NCI-H524 (cell line): ENCODE measurements at regions not wholly inside any gene's neighbourhood (a gene's known extent, or its start where the extent isn't known, plus 50 kb on each side); places are given as distances from the start of the nearest gene placed in this dataset.

Experiments
- DNase-seq, 2 experiments: peaks; one replicate each; lab custom pipeline; 2025; lab: John Stamatoyannopoulos, UW

DNA sequence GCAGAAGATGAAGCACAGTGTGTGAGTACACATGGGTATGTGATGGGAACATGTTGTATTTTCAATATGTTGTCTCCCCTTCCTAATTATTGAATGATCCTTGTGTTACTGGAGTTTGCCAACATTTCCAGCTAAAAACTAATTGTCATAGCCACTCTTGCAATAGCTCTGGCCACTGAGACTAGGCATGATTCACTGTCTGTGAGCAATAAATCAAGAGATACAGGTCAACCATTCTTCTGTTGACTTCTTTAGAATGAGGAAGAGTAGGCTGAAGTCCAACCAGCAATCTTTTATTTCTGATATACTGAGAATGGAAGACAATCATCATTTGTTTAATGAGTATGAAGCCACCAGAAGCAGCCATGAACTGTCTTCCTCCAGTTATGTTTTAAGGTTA, 413.9 kb downstream of the SLITRK5 start:
- DNase-seq, result no peak

DNA sequence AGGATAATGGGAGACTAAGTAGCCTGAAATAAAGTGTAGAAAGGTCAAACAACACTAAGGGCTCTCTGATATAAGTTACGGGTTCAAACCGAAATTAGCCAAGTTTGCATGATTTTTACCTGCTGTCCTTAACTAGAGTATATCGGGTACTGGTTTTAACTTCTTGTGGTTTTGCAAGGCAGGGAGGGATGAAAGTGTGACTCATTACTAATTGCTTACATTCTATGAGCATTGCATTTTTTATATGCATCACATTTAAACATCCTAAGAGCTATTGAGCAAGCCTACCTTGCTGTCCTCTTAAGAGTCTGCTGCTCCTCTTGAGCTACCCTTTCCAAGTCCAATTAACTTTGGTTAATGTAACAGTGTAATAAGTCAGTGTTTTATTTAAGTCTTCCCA, 415.4 kb downstream of the SLITRK5 start:
- DNase-seq, result no peak

DNA sequence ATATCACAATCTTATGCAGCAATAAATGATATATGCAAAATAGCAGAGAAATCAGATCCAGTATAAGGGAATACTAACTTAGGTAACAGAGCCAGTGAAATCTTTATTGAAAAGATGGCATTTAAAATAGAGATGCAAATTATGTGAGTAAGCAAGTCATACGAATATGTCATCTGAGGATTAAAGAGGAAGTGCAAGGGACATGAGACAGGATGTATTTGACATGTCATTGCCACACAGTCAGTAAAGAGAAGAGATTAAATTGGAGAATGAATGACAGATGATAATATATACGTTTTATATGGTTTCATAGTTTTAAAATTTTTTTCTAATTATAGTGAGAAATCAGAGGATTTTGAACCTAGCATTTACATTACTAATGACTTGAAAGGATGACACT, 426.4 kb downstream of the SLITRK5 start:
- DNase-seq, result no peak

DNA sequence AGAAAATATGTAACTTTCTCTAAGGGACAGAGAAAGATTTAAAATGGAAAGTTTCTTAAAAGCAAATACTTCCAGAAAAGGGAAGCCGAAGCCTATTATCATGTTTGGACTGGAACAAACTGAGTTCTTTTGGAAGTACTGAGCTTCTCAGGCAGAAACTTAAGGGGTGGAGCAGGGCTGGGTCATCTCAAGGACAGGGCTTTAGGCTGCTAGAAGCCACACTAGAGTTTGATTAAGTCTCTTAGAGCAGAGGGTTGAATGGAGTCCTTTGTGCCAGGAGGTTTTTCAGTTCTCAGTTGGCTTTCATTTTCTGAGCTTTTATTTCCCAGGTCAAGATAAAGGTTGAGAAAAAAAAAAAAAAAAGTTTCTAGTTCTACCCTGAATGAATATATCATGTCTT, 432.7 kb downstream of the SLITRK5 start:
- DNase-seq, result no peak

DNA sequence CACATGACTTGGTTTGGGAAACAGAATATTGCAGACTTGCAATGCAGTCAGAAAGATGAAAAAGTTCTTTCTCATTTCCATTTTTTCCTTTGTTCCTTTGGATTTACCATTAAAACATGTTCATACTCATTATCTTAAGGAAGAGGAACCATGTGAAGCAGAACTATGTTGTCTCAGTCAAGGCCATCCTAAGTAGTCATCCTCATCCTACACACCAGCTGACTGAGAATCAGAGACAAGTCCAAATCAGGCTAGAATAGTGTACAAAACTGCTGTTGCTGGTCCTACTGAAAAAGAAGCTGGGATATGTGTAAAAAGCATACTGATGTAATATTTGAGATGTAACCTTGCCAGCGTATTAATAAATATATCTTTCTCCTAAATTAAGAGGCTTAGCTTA, 433.4 kb downstream of the SLITRK5 start:
- no peak for DNase-seq

DNA sequence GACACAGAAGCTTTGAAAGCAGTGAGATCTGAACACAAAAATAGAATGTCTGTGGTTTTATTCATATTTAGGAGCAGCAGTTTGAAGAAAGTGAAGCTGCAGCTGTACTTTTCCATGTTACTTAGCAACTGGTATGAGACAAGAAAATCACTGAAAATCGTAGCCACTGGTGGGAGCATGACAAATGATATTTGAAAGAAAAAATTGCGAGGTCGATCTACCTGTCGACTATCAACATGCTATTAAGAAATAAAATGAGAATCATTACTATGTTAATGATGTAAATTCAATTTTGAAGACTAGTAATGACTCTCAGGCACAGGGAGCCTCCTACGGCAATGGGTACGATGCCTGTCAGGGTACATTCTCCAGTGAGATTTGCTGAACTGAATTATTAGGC, 436.4 kb downstream of the SLITRK5 start:
- DNase-seq, result no peak

DNA sequence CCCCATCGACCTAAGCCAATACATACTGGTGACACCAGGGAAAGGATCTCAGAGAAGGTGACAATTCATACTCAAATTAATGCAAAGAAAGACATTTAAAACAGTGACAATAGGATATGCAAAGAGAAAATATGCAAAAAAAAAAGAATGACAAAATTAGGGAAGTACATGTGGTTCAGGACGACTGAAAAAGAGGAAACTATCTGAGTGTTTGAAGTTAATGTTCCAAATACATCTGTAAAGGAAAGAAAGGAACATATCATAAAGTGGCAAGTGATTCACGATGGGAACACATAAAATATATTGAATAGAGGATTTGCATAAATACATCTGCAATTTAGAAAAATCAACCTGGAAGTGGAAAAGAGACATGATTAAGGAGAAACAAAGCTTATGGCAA, 441.4 kb downstream of the SLITRK5 start:
- DNase-seq, result no peak

DNA sequence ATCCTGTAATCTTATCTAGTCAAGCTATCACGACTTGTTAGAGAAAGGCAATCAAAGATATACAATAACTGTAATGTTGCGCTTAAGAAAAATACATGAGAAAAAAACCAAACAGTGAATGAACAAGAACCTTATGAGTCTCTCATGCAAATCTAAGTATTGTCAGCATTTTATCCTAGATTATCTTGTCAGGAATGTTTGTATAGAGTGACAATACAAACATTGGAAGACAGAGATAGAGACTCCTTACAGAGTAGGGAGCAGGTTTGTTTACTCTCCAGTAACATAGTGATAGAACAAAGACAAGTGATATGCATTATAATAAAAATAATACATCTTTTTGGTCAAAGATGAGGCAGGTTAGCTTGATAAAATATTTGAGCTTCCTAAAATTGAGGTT, 444.8 kb downstream of the SLITRK5 start:
- DNase-seq, result no peak

DNA sequence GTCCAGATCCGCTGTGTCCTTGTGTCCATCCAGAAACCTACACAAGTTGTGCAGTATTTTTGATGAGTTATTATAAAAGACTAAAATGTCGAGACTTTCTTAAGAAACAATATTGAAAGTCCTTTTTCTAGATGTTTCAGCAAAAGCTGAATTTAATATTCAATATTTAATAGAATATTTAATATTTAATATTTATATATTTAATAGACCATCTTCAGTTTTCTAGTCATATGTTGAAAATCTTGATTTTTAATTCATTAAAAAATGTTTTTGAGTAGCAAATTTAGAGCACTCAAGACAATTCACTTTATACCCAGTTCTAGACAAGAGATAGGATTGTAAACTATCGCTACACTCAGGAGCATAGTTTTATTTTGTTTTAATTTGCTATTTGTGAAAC, 447.8 kb downstream of the SLITRK5 start:
- no peak for DNase-seq

DNA sequence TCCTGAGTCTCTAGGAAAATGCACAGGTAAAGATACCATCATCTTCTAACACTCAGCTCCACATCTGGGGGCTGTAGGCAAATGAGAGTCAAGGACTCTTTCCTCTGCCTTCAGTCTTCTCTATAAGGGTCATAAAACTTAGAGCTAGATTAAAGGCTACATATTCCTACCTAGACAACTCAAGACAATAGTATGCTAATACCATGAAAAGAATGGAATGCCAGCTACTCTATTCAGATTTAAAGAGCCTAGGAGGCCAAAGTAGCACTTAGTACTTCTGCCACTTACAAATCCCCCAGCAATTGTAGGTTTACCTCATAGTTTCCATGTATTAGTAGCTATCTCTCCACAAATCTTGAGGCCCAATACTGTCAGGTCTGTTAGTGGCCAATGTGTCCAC, 453.0 kb downstream of the SLITRK5 start:
- no peak for DNase-seq

DNA sequence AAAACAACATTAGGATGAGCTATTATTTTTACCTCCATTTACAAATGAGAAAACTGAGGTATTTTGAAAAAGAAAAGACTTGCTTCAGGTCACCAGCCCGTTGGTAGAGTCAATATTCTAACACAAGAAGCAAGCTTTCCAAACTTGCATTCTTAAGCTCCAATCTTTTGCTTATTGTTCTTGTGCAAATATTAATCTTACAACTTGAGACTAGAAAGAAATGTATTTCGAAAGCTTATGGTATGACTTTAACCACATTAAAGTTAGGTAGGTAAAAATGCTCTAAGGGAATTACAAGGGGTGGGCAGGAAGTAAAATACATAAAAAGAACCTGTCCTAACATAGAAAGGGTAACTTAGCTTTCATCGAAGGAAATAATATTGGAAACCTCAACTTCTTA, 453.9 kb downstream of the SLITRK5 start:
- DNase-seq, result no peak

DNA sequence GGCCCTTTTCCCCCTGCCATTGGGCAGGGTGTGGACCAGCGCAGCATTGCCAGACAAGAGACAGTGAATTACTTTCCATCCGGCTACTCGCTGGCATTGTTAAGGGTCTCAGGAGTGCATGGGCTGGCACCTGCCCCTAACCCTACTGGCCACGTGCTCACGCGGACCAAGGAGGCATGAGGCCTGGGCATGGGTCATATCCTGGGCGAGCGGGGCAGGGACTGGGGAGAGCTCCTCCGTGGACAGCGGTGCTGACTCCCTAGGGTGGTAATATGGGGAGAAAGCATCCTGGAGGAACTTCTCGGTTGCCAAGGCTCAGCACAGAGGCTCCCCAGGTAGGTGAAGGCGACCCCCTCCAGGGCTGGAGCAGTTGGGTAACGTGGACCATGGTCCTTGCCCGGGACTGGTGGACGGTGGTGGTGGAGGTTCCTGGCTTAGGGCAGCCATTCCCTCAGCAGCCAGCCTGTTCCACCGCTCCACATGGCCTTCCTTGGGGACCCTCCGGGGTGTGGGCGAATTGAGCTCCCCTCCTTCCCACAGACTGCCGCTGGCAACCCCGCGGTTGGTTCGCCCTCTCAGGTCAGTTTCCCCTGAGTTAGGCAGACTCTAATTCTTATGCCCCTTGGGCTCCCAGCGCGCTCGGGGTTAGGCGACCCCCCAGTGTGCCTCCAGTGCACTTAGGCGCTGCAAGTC, 465.1 kb downstream of the SLITRK5 start:
- no peak for DNase-seq

DNA sequence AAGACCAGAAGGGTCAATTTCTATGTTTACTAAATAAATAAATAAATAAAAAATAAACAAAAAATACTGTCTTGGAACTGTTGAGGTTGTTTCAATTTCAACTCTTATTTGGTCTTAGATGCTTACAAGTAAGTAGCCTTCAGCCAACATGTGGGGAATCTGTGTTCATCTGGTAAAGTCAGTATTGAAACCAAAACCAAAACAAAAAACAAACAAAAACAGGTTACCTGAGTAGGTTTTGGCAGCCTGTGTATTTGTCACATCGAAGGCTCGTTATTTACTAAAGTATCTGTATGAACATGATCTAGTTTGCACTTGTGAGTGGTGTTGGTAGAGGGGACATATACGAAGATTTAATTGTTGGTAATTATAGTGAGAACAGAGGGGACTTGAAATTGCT, 471.5 kb downstream of the SLITRK5 start:
- DNase-seq, result no peak

DNA sequence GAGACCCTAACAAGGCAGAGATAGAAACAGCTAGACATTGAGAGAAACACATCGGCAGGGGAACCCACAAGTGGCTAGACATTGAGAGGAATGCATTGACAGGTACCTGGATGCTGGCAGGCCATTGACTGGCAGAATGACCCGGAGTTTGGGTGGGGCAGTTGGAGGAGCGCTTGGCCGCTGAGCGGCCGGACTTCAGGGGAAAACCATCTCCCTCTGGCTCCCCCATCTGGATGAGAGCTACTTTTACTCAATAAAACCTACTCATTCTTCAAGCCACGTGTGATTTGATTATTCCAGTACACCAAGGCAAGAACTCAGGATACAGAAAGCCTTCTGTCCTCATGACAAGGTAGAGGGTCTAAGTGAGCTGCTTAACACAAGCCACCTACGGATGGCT, 473.4 kb downstream of the SLITRK5 start:
- no peak for DNase-seq

DNA sequence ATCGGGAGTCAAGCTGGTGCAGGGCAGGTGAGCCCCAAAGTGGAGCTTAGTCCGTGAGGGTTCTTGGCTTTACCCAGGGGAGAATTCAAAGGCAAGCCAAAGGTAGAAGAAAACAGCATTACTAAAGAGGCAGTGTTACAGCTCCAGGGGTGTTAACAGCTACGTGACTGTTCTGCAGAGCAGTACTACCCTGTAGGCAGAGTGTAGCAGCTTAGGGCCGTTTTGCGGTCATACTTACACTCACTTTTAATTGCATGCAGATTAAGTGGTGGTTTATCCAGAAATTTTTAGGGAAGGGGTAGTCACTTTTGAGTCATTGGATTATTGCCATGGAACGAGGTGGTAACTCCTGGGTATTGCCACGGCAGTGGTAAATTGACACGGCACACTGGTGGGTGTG, 482.2 kb downstream of the SLITRK5 start:
- no peak for DNase-seq

DNA sequence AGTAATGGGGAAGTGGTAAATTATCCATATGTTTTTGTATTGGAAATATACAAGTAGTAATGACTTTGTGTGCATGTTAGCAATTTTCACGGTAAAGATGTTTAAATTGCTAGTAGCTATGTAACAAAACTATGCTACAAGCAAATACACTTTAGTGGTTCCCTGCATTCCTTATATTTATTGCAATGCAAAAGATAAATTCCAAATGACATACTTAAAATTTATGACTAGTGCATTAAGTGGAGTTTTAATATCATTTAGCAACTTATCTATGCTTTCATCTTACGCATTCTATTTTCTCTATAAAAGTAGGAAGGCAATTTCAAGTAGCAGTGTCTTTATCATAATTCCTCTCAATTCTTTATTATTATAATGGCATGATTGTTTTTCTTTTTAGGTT, 482.8 kb downstream of the SLITRK5 start:
- no peak for DNase-seq

DNA sequence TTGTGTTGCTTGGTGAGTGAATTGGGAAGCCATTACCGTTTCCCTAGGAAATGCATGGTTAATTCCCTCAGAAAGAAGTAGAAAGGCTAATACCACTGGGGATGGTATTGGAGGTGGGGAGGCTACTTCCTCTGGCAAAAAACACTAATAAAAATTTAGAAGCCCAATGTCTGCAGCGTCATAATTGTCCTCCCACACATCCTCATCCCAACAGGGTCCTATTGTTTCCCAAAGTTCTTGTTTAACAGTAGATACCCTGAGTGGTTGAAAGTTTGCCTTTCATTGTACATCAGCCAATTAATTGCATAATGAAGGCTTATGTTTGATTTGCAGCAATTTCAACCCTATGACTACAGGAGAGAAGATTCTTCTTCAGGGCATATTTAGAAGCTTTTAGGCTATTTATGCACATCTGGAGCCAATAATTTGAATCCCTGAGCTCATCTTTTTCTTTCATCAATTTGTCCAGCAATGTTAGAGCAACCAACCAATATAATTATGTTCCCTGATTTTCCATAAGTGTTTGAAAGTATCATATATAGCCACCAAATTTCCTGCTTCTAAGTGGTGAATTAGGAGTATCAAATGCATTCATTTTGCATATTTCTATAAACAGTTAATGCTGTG, 491.0 kb downstream of the SLITRK5 start:
- DNase-seq, result no peak

DNA sequence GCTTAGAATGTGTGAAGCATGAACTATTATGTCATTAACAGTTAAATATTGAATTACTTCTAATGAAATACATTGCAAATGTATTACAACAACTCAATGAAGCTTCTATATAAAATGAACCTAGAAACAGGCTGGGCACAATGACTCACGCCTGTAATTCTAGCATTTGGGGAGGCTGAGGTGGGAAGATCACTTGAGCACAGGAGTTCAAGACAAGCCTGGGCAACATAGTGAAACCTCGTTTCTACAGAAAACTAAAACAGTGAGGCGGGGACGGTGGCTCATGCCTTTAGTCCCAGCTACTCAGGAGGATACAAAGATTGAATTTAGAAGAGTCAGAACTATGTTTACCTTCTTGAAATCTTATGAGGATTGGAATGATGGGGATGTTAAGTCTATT, 505.1 kb downstream of the SLITRK5 start:
- no peak for DNase-seq

DNA sequence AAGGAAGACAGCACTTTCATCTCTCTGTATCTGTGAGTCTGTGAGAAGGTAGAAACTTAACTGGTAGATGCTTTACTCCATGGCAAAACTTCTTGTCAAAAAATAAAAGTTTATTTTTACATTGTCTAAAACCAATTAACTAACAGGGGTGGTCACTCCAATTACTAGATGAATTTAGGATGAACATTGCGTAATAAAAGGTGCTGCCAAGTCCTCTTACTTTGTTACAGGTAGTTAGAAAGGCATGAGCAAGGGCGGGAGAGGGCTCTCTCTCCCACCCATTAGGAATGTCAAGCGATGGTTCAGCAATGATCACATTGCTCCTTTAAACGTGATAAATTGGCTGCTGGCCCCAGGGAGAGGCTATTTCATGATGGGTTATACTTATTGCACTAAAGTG, 512.3 kb downstream of the SLITRK5 start:
- no peak for DNase-seq

DNA sequence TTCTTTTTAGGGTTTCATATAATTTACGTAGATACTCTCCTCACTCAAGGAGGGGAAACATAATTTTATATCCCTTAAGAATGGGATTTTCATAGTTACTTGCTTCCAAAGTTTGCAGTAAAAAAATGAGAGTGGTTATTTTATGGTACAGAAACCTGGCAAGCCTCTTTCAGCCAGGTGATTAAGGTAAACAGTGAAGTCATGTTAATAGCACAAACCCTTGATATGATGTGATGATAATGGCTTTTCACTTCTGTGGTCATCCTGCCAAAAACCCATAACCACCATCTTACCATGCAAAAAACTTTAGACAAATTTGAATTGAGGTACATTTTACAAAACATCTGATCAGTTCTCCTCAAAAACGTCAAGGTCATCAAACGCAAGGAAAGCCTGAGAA, 517.8 kb downstream of the SLITRK5 start:
- DNase-seq, result no peak

DNA sequence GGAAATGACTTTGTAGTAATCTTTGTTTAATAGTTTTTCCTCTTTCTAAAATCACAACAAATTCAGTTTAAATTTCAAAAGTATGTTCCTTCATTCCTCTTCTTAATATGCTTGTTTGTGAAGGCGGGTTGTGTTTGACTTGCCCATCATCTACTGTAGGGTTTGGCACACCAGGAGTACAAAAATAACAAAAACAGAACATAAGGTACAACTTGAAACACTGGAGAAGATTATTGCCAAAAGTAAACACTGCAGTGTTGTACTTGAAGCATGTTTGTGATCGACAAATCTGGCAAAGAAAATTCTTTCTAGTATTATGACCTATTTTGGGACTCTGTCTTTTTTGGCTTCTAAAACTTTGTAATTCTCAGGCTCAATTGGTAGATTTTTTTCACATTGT, 518.6 kb downstream of the SLITRK5 start:
- DNase-seq, result no peak

DNA sequence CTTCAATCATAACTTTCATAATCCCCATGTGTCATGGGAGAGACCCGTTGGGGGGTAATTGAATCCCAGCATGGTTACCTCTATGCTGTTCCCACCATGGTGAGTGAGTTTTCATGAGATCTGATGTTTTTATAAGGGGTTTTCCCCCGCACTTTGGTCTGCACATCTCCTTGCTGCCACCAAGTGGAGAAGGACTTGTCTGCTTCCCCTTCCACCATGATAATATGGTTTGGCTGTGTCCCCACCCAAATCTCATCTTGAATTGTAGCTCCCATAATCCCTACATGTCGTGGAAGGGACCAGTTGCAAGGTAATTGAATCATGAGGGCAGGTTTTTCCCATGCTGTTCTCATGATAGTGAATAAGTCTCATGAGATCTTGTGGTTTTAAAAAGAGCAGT, 524.9 kb downstream of the SLITRK5 start:
- DNase-seq, result no peak

DNA sequence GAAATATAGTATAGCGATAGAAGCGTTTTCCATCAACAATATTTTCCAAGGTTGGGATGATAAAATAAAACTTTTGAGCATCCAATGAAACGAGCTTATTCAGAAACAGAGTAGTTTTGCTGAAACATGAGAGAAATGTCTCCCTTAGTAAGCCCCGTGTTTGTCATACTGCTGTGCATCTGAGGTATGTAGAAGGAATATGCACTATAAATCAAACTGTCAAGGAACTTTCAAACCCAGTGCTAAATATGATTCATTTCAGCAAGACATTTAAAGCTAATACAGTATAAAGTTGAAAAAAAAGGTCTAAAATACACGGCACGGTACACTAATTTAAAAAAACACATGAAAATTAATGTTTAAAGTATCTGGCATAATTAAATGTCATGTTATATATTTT, 546.2 kb downstream of the SLITRK5 start:
- no peak for DNase-seq

DNA sequence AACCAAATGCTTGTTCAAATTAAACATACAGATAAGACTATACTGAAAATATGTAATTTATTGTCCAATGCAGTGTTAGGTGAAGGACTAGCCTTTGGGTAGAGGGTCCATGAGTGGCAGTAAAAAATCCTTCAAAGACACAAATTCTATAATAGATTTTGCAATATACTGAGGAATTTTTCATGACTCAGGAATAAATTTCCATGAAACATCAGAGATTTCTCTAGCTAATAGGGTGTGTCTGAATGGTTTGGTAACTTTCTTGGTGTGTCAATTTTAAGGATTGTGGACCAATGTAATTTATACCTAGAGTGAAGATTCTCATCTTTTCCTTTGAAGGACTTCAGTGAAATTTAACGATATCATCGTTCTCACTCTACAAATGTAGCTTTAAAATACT, 546.7 kb downstream of the SLITRK5 start:
- DNase-seq, result no peak
